NCI-H2171 (cell line): ENCODE measurements at regions not wholly inside any gene's neighbourhood (a gene's known extent, or its start where the extent isn't known, plus 50 kb on each side); places are given as distances from the start of the nearest gene placed in this dataset.
"Not testable (repeated sequence)": the region's sequence is repeated elsewhere in the genome, so short reads cannot be mapped to it uniquely, and the experiment has no call there.

Source experiments
- DNase-seq: peaks from one replicate; lab custom pipeline; 2025; lab: John Stamatoyannopoulos, UW

DNA sequence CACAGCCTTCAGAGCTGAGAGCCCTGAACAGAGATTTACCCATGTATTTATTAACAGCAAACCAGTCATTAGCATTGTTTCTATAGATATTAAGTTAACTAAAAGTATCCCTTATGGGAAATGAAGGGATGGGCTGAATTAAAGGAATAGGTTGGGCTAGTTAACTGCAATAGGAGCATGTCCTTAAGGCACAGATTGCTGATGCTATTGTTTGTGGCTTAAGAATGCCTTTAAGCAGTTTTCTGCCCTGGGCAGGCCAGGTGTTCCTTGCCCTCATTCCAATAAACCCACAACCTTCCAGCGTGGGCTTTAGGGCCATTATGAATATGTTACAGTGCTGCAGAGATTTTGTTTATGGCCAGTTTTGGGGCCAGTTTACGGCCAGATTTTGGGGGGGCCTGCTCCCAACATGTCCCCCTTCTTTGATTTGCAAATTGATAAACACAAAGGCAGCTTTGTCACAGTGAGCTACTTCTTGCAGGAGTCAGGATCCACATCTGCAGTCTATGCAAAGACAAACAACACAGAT, 61.2 kb upstream of the FMNL2 start:
- DNase-seq: not testable (repeated sequence)

DNA sequence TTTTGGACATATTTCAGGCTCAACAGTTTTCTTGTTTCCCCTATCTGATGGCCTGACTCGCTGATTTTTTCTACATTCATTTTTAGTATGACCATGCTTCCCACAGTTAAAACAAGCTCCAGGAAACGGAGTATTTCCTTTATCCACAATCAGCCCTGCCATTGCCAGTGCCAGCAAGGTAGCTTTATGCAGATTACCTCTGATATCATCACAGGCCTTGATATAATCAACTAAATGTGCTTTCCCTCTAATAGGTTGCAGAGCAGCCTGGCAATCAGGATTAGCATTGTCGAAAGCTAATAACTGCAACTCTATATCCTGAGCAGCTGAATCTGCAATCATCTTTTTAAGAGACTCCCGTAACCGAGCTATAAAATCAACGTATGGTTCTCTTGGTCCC, 57.1 kb upstream of the FMNL2 start:
- DNase-seq: not testable (repeated sequence)

- DNase-seq: no peak
These were observed 56.4 kb upstream of the FMNL2 start for GRCh38 chr2:152278526-152278925.

DNA sequence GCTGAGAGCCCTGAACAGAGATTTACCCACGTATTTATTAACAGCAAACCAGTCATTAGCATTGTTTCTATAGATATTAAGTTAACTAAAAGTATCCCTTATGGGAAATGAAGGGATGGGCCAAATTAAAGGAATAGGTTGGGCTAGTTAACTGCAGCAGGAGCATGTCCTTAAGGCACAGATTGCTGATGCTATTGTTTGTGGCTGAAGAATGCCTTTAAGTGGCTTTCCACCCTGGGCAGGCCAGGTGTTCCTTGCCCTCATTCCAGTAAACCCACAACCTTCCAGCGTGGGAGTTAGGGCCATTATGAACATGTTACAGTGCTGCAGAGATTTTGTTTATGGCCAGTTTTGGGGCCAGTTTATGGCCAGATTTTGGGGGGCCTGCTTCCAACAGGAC, 55.6 kb upstream of the FMNL2 start:
- DNase-seq: not testable (repeated sequence)

DNA sequence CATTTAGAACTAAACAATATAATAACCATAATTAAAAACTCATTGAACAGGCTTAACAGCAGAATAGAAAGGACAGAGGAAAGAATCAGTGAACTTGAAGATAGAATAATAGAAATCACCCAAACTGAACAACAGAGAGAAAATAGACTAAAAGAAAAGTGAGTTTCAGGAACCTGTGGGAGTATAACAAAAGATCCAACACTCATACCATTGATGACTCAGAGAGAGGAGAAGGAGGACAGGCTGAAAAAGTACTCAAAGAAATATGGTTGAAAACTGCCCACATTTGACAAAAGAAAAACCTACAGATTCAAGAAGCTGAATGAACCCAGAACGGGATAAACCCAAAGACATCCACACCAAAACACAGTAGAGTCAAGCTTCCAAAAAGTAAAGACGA, 54.2 kb upstream of the FMNL2 start:
- DNase-seq: no peak

GRCh38 chr2:152283392-152283791, 51.6 kb upstream of the FMNL2 start:
- DNase-seq: no peak

DNA sequence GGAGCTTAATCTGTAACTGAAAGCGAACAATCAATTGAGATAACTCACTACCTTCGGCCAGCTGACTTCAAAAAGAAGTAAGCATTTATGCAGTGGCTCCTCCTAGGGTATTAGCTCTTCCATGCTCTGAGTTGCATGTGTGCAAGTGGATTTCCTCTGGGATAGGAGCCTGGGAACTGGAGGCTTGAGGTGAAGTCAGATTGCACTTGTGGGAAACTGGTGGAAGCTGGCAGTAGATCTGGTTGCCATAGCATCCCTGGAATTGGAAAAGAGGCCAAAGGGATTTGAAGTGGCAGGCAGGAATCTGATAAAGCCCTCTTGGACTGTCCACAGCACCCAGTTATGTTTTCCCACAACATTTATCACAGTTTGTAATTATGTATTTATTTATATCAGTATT, 50.6 kb upstream of the FMNL2 start:
- no peak for DNase-seq
